Muscle of arm (tissue), 1 donor: ENCODE measurements at regions not wholly inside any gene's neighbourhood (a gene's known extent, or its start where the extent isn't known, plus 50 kb on each side); places are given as distances from the start of the nearest gene placed in this dataset.

Source experiments
- DNase-seq: peaks from one replicate; pipeline ENCODE4 v3.0.0-alpha.2; 2013

- DNase-seq, result no peak
These were observed 429.4 kb upstream of the PTBP2 start for GRCh38 chr1:96292141-96292540.

- no peak for DNase-seq
These were observed 424.6 kb upstream of the PTBP2 start for GRCh38 chr1:96296991-96297390.

GRCh38 chr1:96306809-96307560 lies 414.6 kb upstream of the PTBP2 start:
- DNase-seq, result no peak

DNA sequence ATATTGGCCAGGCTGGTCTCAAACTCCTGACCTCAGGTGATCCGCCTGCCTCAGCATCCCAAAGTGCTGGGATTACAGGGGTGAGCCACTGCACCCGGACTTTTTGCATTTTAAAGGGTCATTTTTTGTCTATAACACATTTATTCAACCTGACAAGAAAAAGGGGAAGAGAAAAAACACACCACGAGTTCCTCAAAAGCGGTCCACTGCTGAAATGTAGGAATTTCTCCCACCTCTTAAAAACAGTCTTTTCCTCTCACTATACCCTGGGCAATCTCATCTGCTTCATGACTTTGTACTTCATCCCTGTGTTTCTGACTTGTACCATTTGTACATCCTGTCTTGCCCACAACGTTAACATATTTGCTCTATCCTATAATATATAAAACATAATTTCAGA lies 413.3 kb upstream of the PTBP2 start:
- no peak for DNase-seq

- DNase-seq, result no peak
These were observed 411.8 kb upstream of the PTBP2 start for GRCh38 chr1:96309783-96310182.

GRCh38 chr1:96313216-96313615 lies 408.4 kb upstream of the PTBP2 start:
- DNase-seq, result no peak

- DNase-seq, result no peak
These were observed 392.5 kb upstream of the PTBP2 start for GRCh38 chr1:96329121-96329520.

GRCh38 chr1:96331596-96331995 lies 390.0 kb upstream of the PTBP2 start:
- DNase-seq, result no peak

DNA sequence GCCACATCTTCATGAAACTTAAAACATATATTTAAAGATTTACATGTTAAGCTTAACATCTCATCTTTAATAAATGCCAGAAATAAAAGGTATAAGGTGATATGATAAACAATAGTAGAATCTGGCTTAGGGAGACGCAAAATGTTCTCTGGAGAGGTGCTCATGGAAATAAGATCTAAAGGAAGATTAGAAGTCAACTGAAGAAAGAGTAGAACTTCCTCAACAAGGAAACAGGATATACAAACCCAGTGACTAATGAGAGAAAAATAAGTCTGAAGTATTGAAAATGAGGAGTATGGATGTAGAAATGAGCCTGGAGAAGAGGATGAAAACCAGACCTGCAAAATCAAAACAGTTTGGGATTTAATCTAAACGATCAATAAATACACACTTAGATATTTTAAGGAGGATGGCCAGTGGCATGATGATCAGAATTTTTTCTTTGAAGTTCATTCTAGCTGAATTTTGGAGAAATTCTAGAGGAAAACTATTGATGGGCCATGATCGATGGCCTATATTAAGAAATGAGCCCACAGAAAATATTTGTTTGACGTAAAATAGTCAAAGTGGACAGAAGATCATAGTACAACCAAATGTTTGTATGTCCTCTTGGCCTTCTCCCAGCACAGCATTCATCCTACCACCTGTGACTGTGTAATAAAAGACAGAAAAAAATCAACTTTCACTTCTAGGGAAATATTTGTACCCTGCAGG lies 387.9 kb upstream of the PTBP2 start:
- DNase-seq, result no peak

DNA sequence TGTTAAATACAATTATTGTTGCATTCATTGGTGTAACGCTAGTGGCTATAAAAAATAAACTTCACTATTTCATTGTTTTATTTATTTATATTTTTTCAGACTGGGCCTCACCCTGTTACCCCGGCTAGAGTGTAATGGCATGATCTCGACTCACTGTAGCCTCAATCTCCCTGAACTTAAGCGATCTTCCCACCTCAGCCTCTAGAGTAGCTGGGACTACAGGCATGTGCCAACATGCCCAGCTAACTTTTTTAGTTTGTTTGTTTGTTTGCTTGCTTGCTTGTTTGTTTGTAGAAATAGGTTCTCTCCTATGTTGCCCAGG lies 387.4 kb upstream of the PTBP2 start:
- no peak for DNase-seq

GRCh38 chr1:96338622-96339021 lies 383.0 kb upstream of the PTBP2 start:
- no peak for DNase-seq

DNA sequence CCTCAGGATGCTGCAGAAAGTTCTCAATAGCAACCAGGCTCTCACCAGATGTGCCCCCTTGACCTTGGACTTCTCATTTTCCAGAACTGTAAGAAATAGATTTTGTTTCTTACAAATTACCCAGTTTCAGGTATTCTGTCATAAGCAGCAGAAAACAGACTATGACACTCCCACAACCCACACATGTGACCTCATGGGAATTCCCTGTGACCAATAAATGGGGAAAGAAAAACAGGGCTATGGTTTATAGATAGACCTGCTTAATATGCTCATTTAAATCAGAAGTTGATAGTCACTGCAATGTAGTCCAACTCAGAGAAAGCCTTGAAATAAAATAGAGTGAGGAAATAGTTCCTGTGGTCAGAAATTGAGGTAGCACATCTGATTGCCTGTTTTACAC lies 380.9 kb upstream of the PTBP2 start:
- DNase-seq, result no peak

- no peak for DNase-seq
These were observed 374.9 kb upstream of the PTBP2 start for GRCh38 chr1:96346719-96347118.

DNA sequence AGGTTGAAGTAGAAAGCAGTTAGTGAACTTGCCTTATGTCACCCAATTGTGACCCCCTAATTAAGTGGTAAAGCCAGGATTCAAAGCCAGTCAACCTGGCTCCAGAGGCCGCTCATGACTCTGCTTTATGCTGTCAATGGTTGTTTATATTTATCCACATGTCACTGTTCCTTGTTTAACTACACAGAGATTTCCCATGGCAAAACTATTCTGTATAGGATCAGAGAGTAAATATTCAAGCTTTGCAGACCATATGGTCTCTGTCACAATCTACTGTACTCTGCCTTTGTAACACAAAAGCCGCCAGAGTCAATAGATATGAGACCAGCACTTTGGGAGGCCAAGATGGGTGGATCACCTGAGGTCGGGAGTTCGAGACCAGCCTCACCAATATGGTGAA lies 371.7 kb upstream of the PTBP2 start:
- DNase-seq, result no peak

DNA sequence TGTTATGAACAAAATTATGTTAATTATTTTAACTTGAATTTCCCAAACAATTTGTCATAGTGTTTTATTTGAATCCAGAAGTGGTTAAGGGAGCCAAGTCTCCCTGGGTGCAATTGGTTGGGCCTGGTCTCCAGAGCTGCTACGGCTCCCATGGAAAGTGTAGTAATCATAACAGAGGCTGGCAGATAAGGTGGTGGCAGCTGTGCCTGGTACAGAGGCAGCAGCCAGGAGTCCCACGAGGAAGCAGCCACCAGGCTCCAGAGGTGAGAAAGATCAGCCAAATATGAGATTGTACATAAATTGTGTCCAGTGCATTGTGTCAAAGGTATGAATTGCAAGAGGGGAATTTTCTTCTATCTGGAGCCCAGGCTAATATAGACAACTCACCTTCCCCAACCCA lies 368.9 kb upstream of the PTBP2 start:
- no peak for DNase-seq

DNA sequence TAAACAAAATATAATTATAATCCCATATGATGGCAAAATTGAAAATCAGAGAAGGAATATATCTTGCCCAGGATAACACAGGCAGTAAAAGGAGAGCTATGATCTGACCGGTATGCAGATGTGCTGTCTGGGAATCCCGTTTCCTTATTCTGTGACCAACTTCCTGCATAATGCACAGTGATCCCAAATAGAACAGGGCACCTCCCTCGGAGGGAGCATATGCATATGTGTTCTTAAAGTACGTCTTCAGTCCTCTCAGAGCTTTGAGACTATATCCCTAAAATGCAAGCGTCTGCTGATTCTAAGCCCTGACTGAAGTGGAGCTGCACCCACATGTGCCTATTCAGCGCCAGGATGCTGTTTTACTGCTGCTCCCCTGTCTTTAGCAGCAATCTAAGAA lies 366.1 kb upstream of the PTBP2 start:
- DNase-seq, result no peak

GRCh38 chr1:96355961-96356360 lies 365.6 kb upstream of the PTBP2 start:
- no peak for DNase-seq

GRCh38 chr1:96357141-96357765 lies 364.3 kb upstream of the PTBP2 start:
- DNase-seq, result no peak

DNA sequence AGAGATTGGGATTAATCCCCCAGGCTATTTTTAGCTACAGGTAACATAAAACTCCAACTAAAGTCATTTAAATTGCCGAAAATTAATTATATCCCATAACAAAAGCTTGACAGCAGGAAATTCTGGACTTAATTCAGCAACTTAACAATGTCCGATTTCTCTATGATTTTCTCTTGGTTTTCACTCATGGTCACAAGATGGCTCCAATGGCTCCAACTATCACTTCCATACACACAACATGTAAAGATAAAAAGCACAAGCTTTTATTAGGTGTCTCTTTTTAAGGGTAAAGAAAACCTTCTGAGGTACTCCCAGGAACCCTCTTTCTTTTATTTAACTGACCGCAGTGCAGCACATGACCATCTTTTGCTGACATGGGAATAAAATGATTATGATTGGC lies 363.5 kb upstream of the PTBP2 start:
- no peak for DNase-seq

DNA sequence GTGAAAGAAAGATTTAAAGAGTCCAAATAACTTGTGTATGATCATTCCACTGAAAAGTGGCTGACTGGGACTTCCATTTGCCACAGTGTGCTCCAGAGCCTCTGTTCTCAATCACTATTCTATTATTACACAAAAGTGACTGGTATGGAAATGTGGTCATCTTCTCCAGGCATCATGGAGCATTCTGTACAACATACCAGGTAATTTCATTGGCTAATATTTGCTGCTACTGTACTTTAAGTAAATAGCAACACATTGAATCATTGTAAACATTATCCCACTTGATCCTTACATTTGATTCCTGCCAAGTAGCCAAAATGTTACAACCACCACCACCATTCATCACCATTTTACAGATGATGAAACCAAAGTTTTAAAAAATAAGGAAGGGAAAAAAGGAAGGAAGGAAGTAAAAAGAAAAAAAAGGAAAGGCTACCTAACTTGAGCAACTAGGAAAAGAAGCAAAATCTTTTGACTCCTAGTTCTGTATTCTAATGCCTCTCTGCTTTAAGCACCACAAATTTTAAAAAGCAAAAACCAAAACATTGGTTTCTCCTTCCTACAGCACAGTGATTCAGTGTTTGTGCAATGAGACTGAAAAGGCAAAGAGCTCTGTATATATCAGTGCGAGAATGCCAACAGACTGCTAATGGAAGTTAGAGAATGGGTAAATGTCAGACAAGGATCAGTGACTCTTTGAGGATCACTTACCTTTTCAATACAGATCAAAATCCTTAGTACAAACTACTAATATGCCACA lies 361.4 kb upstream of the PTBP2 start:
- DNase-seq, result no peak

GRCh38 chr1:96361271-96361856 lies 360.2 kb upstream of the PTBP2 start:
- no peak for DNase-seq

GRCh38 chr1:96361961-96362360 lies 359.6 kb upstream of the PTBP2 start:
- no peak for DNase-seq
